ENCODE measurements at regions not wholly inside any gene's neighbourhood (a gene's known extent, or its start where the extent isn't known, plus 50 kb on each side); places are given as distances from the start of the nearest gene placed in this dataset.

GRCh38 chr2:406231-406630, 118.3 kb upstream of the ALKAL2 start:
- no peak overlapping the region for H3K4me3 ChIP-seq (ENCODE audit: low read depth, low read length)
- DNase-seq (ENCODE audit: low read depth): no peak
- TF ChIP-seq, protein P1, sequence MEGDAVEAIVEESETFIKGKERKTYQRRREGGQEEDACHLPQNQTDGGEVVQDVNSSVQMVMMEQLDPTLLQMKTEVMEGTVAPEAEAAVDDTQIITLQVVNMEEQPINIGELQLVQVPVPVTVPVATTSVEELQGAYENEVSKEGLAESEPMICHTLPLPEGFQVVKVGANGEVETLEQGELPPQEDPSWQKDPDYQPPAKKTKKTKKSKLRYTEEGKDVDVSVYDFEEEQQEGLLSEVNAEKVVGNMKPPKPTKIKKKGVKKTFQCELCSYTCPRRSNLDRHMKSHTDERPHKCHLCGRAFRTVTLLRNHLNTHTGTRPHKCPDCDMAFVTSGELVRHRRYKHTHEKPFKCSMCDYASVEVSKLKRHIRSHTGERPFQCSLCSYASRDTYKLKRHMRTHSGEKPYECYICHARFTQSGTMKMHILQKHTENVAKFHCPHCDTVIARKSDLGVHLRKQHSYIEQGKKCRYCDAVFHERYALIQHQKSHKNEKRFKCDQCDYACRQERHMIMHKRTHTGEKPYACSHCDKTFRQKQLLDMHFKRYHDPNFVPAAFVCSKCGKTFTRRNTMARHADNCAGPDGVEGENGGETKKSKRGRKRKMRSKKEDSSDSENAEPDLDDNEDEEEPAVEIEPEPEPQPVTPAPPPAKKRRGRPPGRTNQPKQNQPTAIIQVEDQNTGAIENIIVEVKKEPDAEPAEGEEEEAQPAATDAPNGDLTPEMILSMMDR (IDR thresholded peaks at IDR 0.05; ENCODE audit: low read depth, low read length, missing control alignments): no peak

GRCh38 chr2:404581-404980, 116.7 kb upstream of the ALKAL2 start:
- H3K4me3 ChIP-seq (ENCODE audit: low read depth, low read length): no peak overlapping the region
- TF ChIP-seq, protein P1 (IDR thresholded peaks at IDR 0.05; ENCODE audit: low read depth, low read length, missing control alignments): no peak
- DNase-seq (ENCODE audit: low read depth): no peak

DNA sequence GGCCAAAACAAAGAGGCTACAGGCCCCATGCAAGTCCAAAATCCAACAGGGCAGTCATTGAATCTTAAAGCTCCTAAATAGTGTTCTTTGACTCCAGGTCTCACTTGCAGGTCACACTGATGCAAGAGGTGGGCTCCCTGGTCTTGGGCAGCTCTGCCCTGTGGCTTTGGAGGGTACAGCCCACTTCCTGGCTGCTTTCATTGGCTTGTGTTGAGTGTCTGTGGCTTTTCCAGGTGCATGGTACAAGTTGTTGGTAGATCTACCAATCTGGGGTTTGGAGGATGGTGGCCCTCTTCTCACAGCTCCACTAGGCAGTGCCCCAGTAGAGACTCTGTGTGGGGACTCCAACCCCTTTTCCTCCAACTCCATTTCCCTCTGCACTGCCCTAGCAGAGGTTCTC, 115.8 kb upstream of the ALKAL2 start:
- TF ChIP-seq, protein P1 (IDR thresholded peaks at IDR 0.05; ENCODE audit: low read depth, low read length, missing control alignments): no peak
- DNase-seq (ENCODE audit: low read depth): no peak
- H3K4me3 ChIP-seq (ENCODE audit: low read depth, low read length): no peak overlapping the region

GRCh38 chr2:402721-403120, 114.8 kb upstream of the ALKAL2 start:
- TF ChIP-seq, protein P1 (IDR thresholded peaks at IDR 0.05; ENCODE audit: low read depth, low read length, missing control alignments): no peak
- DNase-seq (ENCODE audit: low read depth): no peak
- H3K4me3 ChIP-seq (ENCODE audit: low read depth, low read length): no peak overlapping the region

- TF ChIP-seq, protein P1 (IDR thresholded peaks at IDR 0.05; ENCODE audit: low read depth, low read length, missing control alignments): no peak
- no peak for DNase-seq (ENCODE audit: low read depth)
Measured at GRCh38 chr2:402206-402605, 114.3 kb upstream of the ALKAL2 start.

DNA sequence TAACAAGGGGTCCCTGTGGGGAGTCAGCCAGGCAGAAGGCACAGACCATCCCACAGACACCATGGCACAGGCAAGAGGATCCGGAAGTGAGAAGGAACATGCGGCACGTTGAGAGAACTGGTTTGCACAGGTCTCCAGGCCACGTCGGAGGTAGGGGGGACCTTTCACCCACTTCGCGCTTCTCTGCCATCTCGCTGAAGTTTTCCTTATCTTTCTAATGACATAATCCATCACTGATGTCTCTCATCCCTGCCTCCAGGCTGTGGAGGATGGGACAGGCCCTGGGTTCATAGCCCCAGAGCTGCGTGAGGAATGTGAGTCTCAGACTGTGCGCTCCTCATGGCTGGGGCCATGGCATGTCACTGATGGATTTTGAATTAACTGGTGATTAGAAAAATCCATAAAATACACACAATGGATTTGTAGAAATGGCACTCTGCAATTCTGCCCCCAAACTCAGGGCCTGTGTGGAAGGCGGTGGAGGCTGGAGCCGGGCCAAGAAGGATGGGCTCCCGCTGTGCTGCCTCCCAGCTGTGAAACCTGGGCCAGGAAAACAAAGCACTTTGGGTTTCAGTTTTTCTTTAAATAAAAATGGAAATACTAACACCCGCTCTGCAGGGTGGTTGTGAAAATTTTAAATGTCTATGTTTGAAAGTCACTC, 113.3 kb upstream of the ALKAL2 start:
- TF ChIP-seq, protein P1 (IDR thresholded peaks at IDR 0.05; ENCODE audit: low read depth, low read length, missing control alignments): no peak
- no peak for DNase-seq (ENCODE audit: low read depth)
- H3K4me3 ChIP-seq (ENCODE audit: low read depth, low read length): no peak overlapping the region

More at GRCh38 chr2:402206-402605, 114.3 kb upstream of the ALKAL2 start:
- H3K4me3 ChIP-seq (ENCODE audit: low read depth, low read length): no peak overlapping the region

- no peak for DNase-seq (ENCODE audit: low read depth)
- TF ChIP-seq, protein P1 (IDR thresholded peaks at IDR 0.05; ENCODE audit: low read depth, low read length, missing control alignments): no peak
- no peak overlapping the region for H3K4me3 ChIP-seq (ENCODE audit: low read depth, low read length)
Measured at GRCh38 chr2:397926-398325, 110.0 kb upstream of the ALKAL2 start.

Measured in GM12864 (cell line).